AG04450 (cell line): ENCODE measurements at regions not wholly inside any gene's neighbourhood (a gene's known extent, or its start where the extent isn't known, plus 50 kb on each side); places are given as distances from the start of the nearest gene placed in this dataset.
A peak's percentile ranks its signal among the peaks of the same experiment; 100 is the strongest.

ENCODE experiments used
- CTCF ChIA-PET: fragments of 300-600, 350-600 bp; formaldehyde crosslinking; extraction: SDS; loops from one replicate; lab custom pipeline; 2022; ENCODE audit warnings: antibody characterized with exemption, inconsistent platforms; lab: Charles Lee
- POLR2A ChIA-PET: fragments of 350-600 bp; formaldehyde crosslinking; extraction: SDS; loops from one replicate; lab custom pipeline; 2021; ENCODE audit warnings: antibody characterized with exemption, inconsistent platforms; lab: Yijun Ruan, JAX
- DNase-seq: peaks from one replicate; pipeline ENCODE4 v3.0.0-alpha.2; 2011; ENCODE audit warnings: low read depth, low spot score
- H3K27ac ChIP-seq: one replicate; pipeline ENCODE4 v1.5.1; 2012; ENCODE audit warnings: low read depth, low read length, control low read depth
- H3K27me3 ChIP-seq: one replicate; pipeline ENCODE4 v1.6.0; 2012; ENCODE audit warnings: low read length; ENCODE audit not compliant: control insufficient read depth, insufficient read depth
- H3K4me3 ChIP-seq: 2 replicates; pipeline ENCODE4 v1.5.1; 2011; ENCODE audit warnings: mild to moderate bottlenecking, low read depth, low read length, control low read depth
- H3K9me3 ChIP-seq: 2 replicates; pipeline ENCODE4 v1.5.1; 2012; ENCODE audit warnings: low read length; ENCODE audit not compliant: control insufficient read depth, insufficient read depth
- TF ChIP-seq, protein P1 (sequence below): IDR thresholded peaks from 2 replicates; pipeline ENCODE4 v1.5.1; 2011; ENCODE audit warnings: low read depth, low read length, control low read depth, inconsistent platforms

DNA sequence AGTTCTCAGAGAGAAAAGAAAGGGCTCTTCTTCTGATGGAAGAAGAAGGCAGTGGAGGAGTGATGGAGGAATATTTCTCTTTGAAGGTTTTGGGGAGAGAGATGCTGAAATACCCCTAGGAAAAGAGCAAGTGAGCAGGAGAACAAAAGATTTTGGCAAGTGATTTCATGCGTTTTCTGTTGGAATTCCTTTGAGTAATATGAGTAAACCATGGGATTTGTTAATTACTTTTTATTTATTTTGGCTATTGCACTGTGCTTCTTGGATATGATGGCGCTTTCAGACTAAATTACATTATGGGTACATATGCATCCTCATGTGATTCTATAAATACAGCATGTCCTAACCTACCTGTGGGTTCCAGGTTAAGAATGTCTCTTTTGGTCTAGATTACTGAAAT lies 210.1 kb upstream of the PTGFR start:
- POLR2A ChIA-PET: no interaction called here
- no peak for DNase-seq
- Histone ChIP-seq H3K27me3 (no peaks in the 10 kb centered on the region), H3K9me3 (no peaks in the 10 kb centered on the region), H3K4me3 (no peak overlapping the region), H3K27ac (no peak overlapping the region)
- TF ChIP-seq, protein P1, sequence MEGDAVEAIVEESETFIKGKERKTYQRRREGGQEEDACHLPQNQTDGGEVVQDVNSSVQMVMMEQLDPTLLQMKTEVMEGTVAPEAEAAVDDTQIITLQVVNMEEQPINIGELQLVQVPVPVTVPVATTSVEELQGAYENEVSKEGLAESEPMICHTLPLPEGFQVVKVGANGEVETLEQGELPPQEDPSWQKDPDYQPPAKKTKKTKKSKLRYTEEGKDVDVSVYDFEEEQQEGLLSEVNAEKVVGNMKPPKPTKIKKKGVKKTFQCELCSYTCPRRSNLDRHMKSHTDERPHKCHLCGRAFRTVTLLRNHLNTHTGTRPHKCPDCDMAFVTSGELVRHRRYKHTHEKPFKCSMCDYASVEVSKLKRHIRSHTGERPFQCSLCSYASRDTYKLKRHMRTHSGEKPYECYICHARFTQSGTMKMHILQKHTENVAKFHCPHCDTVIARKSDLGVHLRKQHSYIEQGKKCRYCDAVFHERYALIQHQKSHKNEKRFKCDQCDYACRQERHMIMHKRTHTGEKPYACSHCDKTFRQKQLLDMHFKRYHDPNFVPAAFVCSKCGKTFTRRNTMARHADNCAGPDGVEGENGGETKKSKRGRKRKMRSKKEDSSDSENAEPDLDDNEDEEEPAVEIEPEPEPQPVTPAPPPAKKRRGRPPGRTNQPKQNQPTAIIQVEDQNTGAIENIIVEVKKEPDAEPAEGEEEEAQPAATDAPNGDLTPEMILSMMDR: no peak
- CTCF ChIA-PET: no interaction called here

DNA sequence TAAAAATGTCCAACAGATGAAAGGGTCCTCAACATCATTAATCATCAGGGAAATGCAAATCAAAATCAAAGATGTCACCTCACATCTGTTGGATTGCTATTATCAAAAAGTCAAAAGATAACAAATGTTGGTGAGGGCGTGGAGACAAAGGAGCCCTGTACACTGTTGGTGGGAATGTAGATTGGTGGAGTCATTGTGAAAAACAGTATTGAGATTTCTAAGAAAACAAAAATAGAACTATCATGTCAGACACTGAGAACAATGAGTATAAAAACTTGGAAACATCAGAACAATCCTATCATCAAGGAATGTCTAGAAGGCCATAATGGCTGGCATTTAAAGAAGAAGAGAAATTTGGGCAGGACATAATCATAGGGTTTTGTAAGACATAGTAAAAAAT lies 209.2 kb upstream of the PTGFR start:
- no peaks in the 10 kb centered on the region for H3K27me3 ChIP-seq
- ChIA-PET POLR2A (no interaction called here), CTCF (no interaction called here)
- H3K27ac ChIP-seq: no peak overlapping the region
- no peak for DNase-seq
- H3K9me3 ChIP-seq: no peaks in the 10 kb centered on the region
- no peak overlapping the region for H3K4me3 ChIP-seq
- TF ChIP-seq, protein P1: no peak

- H3K9me3 ChIP-seq: no peaks in the 10 kb centered on the region
- H3K27ac ChIP-seq: no peak overlapping the region
- DNase-seq: no peak
- ChIA-PET POLR2A (no interaction called here), CTCF (no interaction called here)
- H3K27me3 ChIP-seq: no peaks in the 10 kb centered on the region
- TF ChIP-seq, protein P1: no peak
- H3K4me3 ChIP-seq: no peak overlapping the region
Measured at GRCh38 chr1:78283691-78284090, 207.1 kb upstream of the PTGFR start.

- Histone ChIP-seq H3K27ac (no peak overlapping the region), H3K9me3 (no peaks in the 10 kb centered on the region), H3K4me3 (no peak overlapping the region), H3K27me3 (no peaks in the 10 kb centered on the region)
- TF ChIP-seq, protein P1: no peak
- no peak for DNase-seq
- POLR2A ChIA-PET: no interaction called here
- CTCF ChIA-PET: no interaction called here
Measured at GRCh38 chr1:78284354-78284753, 206.4 kb upstream of the PTGFR start.

- POLR2A ChIA-PET: no interaction called here
- no peak overlapping the region for H3K4me3 ChIP-seq
- CTCF ChIA-PET: interaction anchor here (1.1 to 1.4 kb wide), 2 partner anchors 10 to 141 kb away, joined by 3 to 4 read pairs; no protein-coding TSS in a partner anchor
- no peaks in the 10 kb centered on the region for H3K27me3 ChIP-seq
- TF ChIP-seq, protein P1: no peak
- DNase-seq: no peak
- H3K27ac ChIP-seq: peak overlapping the region; percentile 62
- no peaks in the 10 kb centered on the region for H3K9me3 ChIP-seq
Measured at GRCh38 chr1:78286686-78287085, 204.1 kb upstream of the PTGFR start.
